ENCODE measurements at regions not wholly inside any gene's neighbourhood (a gene's known extent, or its start where the extent isn't known, plus 50 kb on each side); places are given as distances from the start of the nearest gene placed in this dataset.

DNA sequence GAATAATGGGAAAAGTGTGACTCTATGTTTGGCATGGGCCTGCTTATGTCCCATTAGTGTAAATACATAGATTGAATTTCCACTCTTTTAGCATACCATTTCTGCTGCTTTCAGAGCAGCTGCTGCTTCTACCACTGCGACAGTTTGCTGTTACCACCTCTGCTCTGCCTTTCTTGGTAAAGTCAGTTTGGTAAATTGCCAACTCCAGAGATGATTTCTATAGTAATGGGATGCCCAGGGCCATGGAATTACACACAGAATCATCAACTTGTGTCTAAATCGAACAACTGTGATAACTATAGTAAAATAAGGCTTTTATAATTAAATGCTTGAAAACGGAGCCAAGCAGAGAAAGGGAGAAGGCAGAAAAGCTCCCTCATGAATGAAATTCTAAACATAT is 168.4 kb upstream of the VEPH1 start:
- no peak overlapping the region for H3K4me3 ChIP-seq (ENCODE audit: low read length in 2 of 2)
- H3K27me3 ChIP-seq (ENCODE audit: control insufficient read depth in 1 of 2, insufficient read depth in 2 of 2, low read length in 1 of 2), result no peaks in the 10 kb centered on the region
- ATAC-seq (ENCODE audit: low FRiP score) (no peak), DNase-seq (no peak)
- no peaks in the 10 kb centered on the region for H3K36me3 ChIP-seq (ENCODE audit: control insufficient read depth in 1 of 2, insufficient read depth in 2 of 2, low read length in 1 of 2)
- H3K4me1 ChIP-seq (ENCODE audit: control insufficient read depth in 1 of 2, insufficient read depth in 2 of 2, low read length in 2 of 2), result no peaks in the 10 kb centered on the region
- no peak overlapping the region for H3K27ac ChIP-seq (ENCODE audit: low read depth in 1 of 2, low read length in 2 of 2)
- intact Hi-C loops (cut with DNase I), result no loop called here
- peaks cover 1% of the 10 kb centered on the region for H3K9me3 ChIP-seq (ENCODE audit: control insufficient read depth, low read length)
- 81 to 82% methylated on average over 3 of the region's 3 CpGs for WGBS, 2 donors

- H3K27me3 ChIP-seq (ENCODE audit: control insufficient read depth in 1 of 2, insufficient read depth in 2 of 2, low read length in 1 of 2), result no peaks in the 10 kb centered on the region
- ATAC-seq (ENCODE audit: low FRiP score) (no peak), DNase-seq (no peak)
- no peaks in the 10 kb centered on the region for H3K4me1 ChIP-seq (ENCODE audit: control insufficient read depth in 1 of 2, insufficient read depth in 2 of 2, low read length in 2 of 2)
- H3K9me3 ChIP-seq (ENCODE audit: control insufficient read depth, low read length), result peaks cover 1% of the 10 kb centered on the region
- 15 to 19% methylated on average over 1 of the region's 1 CpG for WGBS, 2 donors
- H3K4me3 ChIP-seq (ENCODE audit: low read length in 2 of 2), result no peak overlapping the region
- H3K27ac ChIP-seq (ENCODE audit: low read depth in 1 of 2, low read length in 2 of 2), result no peak overlapping the region
- intact Hi-C loops (cut with DNase I), result no loop called here
- no peaks in the 10 kb centered on the region for H3K36me3 ChIP-seq (ENCODE audit: control insufficient read depth in 1 of 2, insufficient read depth in 2 of 2, low read length in 1 of 2)
These were observed 166.2 kb upstream of the VEPH1 start for GRCh38 chr3:157669416-157669815.

DNA sequence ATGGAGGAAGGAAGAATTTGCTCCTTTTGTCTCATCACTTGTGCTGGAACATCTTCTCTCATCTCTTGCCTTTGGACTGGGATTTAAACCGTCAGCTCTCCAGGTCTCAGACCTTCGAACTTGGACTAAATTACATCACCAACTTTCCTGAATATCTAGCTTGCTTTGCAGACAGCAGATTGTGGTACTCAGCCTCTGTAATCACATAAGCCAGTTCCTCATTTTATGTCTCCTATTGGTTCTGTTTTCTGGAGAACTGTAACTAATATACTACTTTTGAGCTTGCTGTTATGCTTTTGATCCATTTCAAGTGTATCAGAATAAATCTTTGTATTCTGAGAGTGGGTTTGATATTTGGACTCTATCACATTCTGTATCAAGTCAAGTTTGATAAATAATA is 164.3 kb upstream of the VEPH1 start:
- intact Hi-C loops (cut with DNase I), result no loop called here
- peaks cover 1% of the 10 kb centered on the region for H3K9me3 ChIP-seq (ENCODE audit: control insufficient read depth, low read length)
- H3K27me3 ChIP-seq (ENCODE audit: control insufficient read depth in 1 of 2, insufficient read depth in 2 of 2, low read length in 1 of 2), result no peaks in the 10 kb centered on the region
- H3K27ac ChIP-seq (ENCODE audit: low read depth in 1 of 2, low read length in 2 of 2), result no peak overlapping the region
- H3K4me3 ChIP-seq (ENCODE audit: low read length in 2 of 2), result no peak overlapping the region
- 70 to 86% methylated on average over 2 of the region's 2 CpGs for WGBS, 2 donors
- no peak for ATAC-seq (ENCODE audit: low FRiP score)
- no peaks in the 10 kb centered on the region for H3K36me3 ChIP-seq (ENCODE audit: control insufficient read depth in 1 of 2, insufficient read depth in 2 of 2, low read length in 1 of 2)
- DNase-seq, result no peak
- H3K4me1 ChIP-seq (ENCODE audit: control insufficient read depth in 1 of 2, insufficient read depth in 2 of 2, low read length in 2 of 2), result no peaks in the 10 kb centered on the region

DNA sequence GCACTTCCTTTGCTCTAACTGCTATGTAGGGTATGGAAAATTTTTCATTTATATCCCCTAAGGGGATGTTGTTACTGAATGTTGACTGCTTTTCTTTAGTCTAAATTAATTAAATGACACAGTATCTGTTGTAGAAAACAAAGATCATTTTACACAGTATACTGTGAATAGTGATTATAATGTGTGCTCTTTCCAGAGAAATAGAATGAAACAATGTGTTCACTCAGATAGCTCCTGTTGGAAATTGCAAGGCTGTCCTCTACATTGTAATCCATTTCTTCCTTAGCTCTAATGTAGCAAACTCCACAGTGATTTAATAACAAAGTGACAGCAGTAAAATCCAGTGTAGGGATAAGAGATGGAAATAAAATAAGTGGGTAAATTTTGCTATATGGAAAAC is 159.0 kb upstream of the VEPH1 start:
- H3K4me3 ChIP-seq (ENCODE audit: low read length in 2 of 2), result no peak overlapping the region
- no peak overlapping the region for H3K27ac ChIP-seq (ENCODE audit: low read depth in 1 of 2, low read length in 2 of 2)
- ATAC-seq (ENCODE audit: low FRiP score), result no peak
- no peak for DNase-seq
- H3K36me3 ChIP-seq (ENCODE audit: control insufficient read depth in 1 of 2, insufficient read depth in 2 of 2, low read length in 1 of 2), result no peaks in the 10 kb centered on the region
- H3K27me3 ChIP-seq (ENCODE audit: control insufficient read depth in 1 of 2, insufficient read depth in 2 of 2, low read length in 1 of 2), result no peaks in the 10 kb centered on the region
- no peaks in the 10 kb centered on the region for H3K4me1 ChIP-seq (ENCODE audit: control insufficient read depth in 1 of 2, insufficient read depth in 2 of 2, low read length in 2 of 2)
- no peaks in the 10 kb centered on the region for H3K9me3 ChIP-seq (ENCODE audit: control insufficient read depth, low read length)
- intact Hi-C loops (cut with DNase I), result no loop called here

DNA sequence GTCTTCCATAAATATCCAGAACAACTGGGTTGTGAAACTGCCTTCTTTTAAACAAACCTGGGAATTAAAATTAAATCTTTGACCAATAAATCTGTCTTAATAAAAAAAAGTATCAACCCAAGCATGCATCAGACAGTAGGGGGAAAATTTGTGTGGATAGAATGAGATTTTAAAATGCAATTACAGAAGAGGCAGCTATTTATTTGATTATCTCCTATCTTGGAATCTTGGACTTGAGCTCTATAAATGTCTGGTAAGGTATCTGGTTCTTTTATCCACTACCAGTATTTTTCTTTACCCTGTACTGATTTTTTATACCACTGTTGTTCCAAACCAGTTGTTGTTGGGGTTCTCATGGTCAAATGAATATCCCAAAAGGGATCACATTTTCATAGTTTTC is 157.6 kb upstream of the VEPH1 start:
- Histone ChIP-seq H3K9me3 (ENCODE audit: control insufficient read depth, low read length) (no peaks in the 10 kb centered on the region), H3K36me3 (ENCODE audit: control insufficient read depth in 1 of 2, insufficient read depth in 2 of 2, low read length in 1 of 2) (no peaks in the 10 kb centered on the region), H3K4me3 (ENCODE audit: low read length in 2 of 2) (no peak overlapping the region), H3K27me3 (ENCODE audit: control insufficient read depth in 1 of 2, insufficient read depth in 2 of 2, low read length in 1 of 2) (no peaks in the 10 kb centered on the region), H3K27ac (ENCODE audit: low read depth in 1 of 2, low read length in 2 of 2) (no peak overlapping the region), H3K4me1 (ENCODE audit: control insufficient read depth in 1 of 2, insufficient read depth in 2 of 2, low read length in 2 of 2) (no peaks in the 10 kb centered on the region)
- intact Hi-C loops (cut with DNase I), result no loop called here
- no peak for DNase-seq
- no peak for ATAC-seq (ENCODE audit: low FRiP score)

DNA sequence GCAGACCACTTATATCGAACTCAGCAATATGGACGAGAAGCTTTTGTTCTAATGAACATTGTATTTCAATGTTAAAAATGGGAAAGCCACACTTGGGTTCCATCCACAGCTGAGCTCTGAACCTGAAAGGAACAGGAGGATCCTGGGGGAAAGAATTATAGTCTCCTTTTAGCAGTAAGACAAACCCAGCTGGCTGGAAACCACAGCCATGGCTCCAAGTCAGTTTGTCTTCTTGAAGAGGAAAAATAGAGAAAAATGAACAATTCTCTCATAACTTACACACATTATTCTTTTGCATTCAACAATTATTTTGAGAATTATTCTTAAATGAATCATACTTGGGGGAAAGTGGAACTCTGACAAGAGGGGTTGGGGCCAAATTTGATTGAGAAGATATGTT is 149.2 kb upstream of the VEPH1 start:
- no peaks in the 10 kb centered on the region for H3K4me1 ChIP-seq (ENCODE audit: control insufficient read depth in 1 of 2, insufficient read depth in 2 of 2, low read length in 2 of 2)
- intact Hi-C loops (cut with DNase I), result no loop called here
- 88 to 93% methylated on average over 2 of the region's 2 CpGs for WGBS, 2 donors
- ATAC-seq (ENCODE audit: low FRiP score) (no peak), DNase-seq (no peak)
- no peaks in the 10 kb centered on the region for H3K36me3 ChIP-seq (ENCODE audit: control insufficient read depth in 1 of 2, insufficient read depth in 2 of 2, low read length in 1 of 2)
- no peaks in the 10 kb centered on the region for H3K9me3 ChIP-seq (ENCODE audit: control insufficient read depth, low read length)
- no peak overlapping the region for H3K27ac ChIP-seq (ENCODE audit: low read depth in 1 of 2, low read length in 2 of 2)
- no peaks in the 10 kb centered on the region for H3K27me3 ChIP-seq (ENCODE audit: control insufficient read depth in 1 of 2, insufficient read depth in 2 of 2, low read length in 1 of 2)
- no peak overlapping the region for H3K4me3 ChIP-seq (ENCODE audit: low read length in 2 of 2)

GRCh38 chr3:157650699-157651098 is 147.5 kb upstream of the VEPH1 start:
- Histone ChIP-seq H3K27me3 (ENCODE audit: control insufficient read depth in 1 of 2, insufficient read depth in 2 of 2, low read length in 1 of 2) (no peaks in the 10 kb centered on the region), H3K4me1 (ENCODE audit: control insufficient read depth in 1 of 2, insufficient read depth in 2 of 2, low read length in 2 of 2) (no peaks in the 10 kb centered on the region), H3K9me3 (ENCODE audit: control insufficient read depth, low read length) (no peaks in the 10 kb centered on the region), H3K27ac (ENCODE audit: low read depth in 1 of 2, low read length in 2 of 2) (no peak overlapping the region), H3K36me3 (ENCODE audit: control insufficient read depth in 1 of 2, insufficient read depth in 2 of 2, low read length in 1 of 2) (no peaks in the 10 kb centered on the region), H3K4me3 (ENCODE audit: low read length in 2 of 2) (no peak overlapping the region)
- ATAC-seq (ENCODE audit: low FRiP score) (no peak), DNase-seq (no peak)
- WGBS, 2 donors, result 65 to 82% methylated on average over 1 of the region's 1 CpG
- intact Hi-C loops (cut with DNase I), result no loop called here

GRCh38 chr3:157650172-157650571 is 147.0 kb upstream of the VEPH1 start:
- WGBS, 2 donors, result 47 to 53% methylated on average over 1 of the region's 1 CpG
- intact Hi-C loops (cut with DNase I), result no loop called here
- no peak for ATAC-seq (ENCODE audit: low FRiP score)

DNA sequence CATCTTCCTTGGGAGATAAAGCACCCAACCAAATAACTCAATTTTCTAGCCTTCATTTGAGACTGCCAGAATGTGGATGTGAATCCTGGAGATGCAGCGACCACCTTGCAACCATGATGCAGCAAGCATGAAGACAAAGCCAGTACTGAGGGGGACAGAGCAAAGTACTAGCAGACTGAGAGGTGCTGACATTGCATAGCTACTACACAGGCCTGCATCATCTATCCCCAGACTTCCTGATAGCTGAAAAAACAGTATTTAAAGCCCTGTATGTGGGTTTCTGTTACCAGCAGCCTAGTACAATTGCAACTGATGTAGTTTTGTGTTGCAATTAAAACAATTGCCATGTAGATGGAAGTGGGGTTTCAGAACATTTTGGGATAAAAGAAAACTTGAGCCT is 146.3 kb upstream of the VEPH1 start:
- no peaks in the 10 kb centered on the region for H3K4me1 ChIP-seq (ENCODE audit: control insufficient read depth in 1 of 2, insufficient read depth in 2 of 2, low read length in 2 of 2)
- DNase-seq, result no peak
- no peak overlapping the region for H3K4me3 ChIP-seq (ENCODE audit: low read length in 2 of 2)
- no peaks in the 10 kb centered on the region for H3K27me3 ChIP-seq (ENCODE audit: control insufficient read depth in 1 of 2, insufficient read depth in 2 of 2, low read length in 1 of 2)
- ATAC-seq (ENCODE audit: low FRiP score), result no peak
- 88 to 91% methylated on average over 1 of the region's 1 CpG for WGBS, 2 donors
- H3K27ac ChIP-seq (ENCODE audit: low read depth in 1 of 2, low read length in 2 of 2), result no peak overlapping the region
- no peaks in the 10 kb centered on the region for H3K9me3 ChIP-seq (ENCODE audit: control insufficient read depth, low read length)
- intact Hi-C loops (cut with DNase I), result no loop called here
- H3K36me3 ChIP-seq (ENCODE audit: control insufficient read depth in 1 of 2, insufficient read depth in 2 of 2, low read length in 1 of 2), result no peaks in the 10 kb centered on the region

More at GRCh38 chr3:157650172-157650571, 147.0 kb upstream of the VEPH1 start:
- no peak overlapping the region for H3K4me3 ChIP-seq (ENCODE audit: low read length in 2 of 2)
- H3K27ac ChIP-seq (ENCODE audit: low read depth in 1 of 2, low read length in 2 of 2), result no peak overlapping the region
- H3K9me3 ChIP-seq (ENCODE audit: control insufficient read depth, low read length), result no peaks in the 10 kb centered on the region
- no peak for DNase-seq
- no peaks in the 10 kb centered on the region for H3K27me3 ChIP-seq (ENCODE audit: control insufficient read depth in 1 of 2, insufficient read depth in 2 of 2, low read length in 1 of 2)
- H3K4me1 ChIP-seq (ENCODE audit: control insufficient read depth in 1 of 2, insufficient read depth in 2 of 2, low read length in 2 of 2), result no peaks in the 10 kb centered on the region
- H3K36me3 ChIP-seq (ENCODE audit: control insufficient read depth in 1 of 2, insufficient read depth in 2 of 2, low read length in 1 of 2), result no peaks in the 10 kb centered on the region

Measured in aorta (tissue), 5 donors.